Rectal smooth muscle tissue (tissue), 1 donor: ENCODE measurements at regions not wholly inside any gene's neighbourhood (a gene's known extent, or its start where the extent isn't known, plus 50 kb on each side); places are given as distances from the start of the nearest gene placed in this dataset.

Experiments used
- H3K27ac ChIP-seq: one replicate; pipeline ENCODE4 v1.7.0; 2013; ENCODE audit warnings: low read depth, low read length, inconsistent platforms
- H3K27me3 ChIP-seq: one replicate; pipeline ENCODE4 v1.7.0; 2013; ENCODE audit warnings: low read length; ENCODE audit not compliant: control insufficient read depth, insufficient read depth
- H3K36me3 ChIP-seq: one replicate; pipeline ENCODE4 v1.7.0; 2013; ENCODE audit warnings: low read length; ENCODE audit not compliant: control insufficient read depth, insufficient read depth
- H3K4me1 ChIP-seq: one replicate; pipeline ENCODE4 v1.7.0; 2013; ENCODE audit warnings: low read length; ENCODE audit not compliant: control insufficient read depth, insufficient read depth
- H3K4me3 ChIP-seq: one replicate; pipeline ENCODE4 v1.7.0; 2013; ENCODE audit warnings: low read length
- H3K9ac ChIP-seq: one replicate; pipeline ENCODE4 v1.7.0; 2013; ENCODE audit warnings: low read length

DNA sequence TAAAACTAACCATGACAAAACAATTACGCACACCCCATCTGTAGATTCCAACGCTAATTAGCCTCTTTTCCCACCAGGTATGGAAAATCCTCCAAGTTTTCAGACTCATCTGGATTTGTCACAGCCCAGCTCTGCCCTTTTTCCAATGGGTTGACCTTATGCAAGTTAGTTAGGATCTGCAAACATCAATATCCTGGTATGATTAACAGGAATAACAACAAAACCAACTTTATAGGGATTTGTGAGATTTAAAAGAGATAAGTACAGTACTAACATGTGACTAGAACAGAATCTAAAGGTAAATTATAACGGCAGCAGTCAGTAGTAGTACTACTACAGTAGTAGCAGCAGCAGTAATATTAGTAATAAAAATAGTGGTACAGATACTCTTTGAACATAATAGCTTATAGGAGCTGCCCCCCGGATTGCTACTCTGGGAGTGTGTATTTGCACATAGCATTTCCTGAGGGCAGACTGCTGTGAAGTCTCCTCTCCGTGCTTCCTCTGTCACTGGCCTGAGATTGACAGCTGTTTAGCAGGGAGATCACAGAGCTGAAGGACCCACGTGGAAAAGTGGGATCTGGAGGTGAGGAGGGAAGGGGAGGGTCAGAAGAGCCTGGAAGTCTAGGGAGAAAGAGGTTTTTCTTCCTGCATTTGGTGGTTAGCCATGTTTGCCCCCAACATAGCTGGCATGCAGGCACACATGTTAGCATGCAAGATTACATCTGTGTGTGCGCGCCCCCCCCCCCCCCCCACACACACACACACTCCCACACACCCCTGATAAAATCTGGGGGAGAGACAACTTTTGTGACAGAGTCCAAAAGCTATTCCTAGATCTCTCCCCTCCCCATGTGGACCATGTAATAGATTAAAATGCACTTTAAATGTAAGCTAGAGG lies 73.3 kb upstream of the FAM171A1 start:
- H3K4me3 ChIP-seq, result no peak overlapping the region
- H3K36me3 ChIP-seq, result no peaks in the 10 kb centered on the region
- H3K9ac ChIP-seq, result no peak overlapping the region
- no peaks in the 10 kb centered on the region for H3K4me1 ChIP-seq
- no peak overlapping the region for H3K27ac ChIP-seq
- no peaks in the 10 kb centered on the region for H3K27me3 ChIP-seq

DNA sequence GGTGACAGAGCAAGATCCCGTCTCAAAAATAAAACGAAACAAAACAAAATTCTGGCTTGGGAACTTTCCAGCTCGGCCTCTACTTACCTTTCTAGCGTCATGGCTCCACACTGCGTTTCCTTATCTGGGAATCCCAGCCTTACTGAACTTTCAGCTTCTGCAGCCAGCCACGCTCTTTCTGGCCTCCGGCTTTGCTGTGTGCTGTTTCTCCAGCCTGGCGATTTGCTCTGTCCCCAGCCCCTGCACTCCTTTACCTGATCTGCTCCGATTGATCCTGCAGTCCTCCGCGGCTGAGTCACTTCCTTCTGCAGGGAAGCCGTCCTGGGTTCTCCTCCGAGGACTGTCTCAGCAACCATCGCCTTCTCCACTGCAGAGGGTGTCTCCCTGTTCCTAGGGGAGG lies 71.0 kb upstream of the FAM171A1 start:
- Histone ChIP-seq H3K27me3 (no peaks in the 10 kb centered on the region), H3K9ac (no peak overlapping the region), H3K4me3 (no peak overlapping the region), H3K27ac (no peak overlapping the region), H3K36me3 (no peaks in the 10 kb centered on the region), H3K4me1 (no peaks in the 10 kb centered on the region)

DNA sequence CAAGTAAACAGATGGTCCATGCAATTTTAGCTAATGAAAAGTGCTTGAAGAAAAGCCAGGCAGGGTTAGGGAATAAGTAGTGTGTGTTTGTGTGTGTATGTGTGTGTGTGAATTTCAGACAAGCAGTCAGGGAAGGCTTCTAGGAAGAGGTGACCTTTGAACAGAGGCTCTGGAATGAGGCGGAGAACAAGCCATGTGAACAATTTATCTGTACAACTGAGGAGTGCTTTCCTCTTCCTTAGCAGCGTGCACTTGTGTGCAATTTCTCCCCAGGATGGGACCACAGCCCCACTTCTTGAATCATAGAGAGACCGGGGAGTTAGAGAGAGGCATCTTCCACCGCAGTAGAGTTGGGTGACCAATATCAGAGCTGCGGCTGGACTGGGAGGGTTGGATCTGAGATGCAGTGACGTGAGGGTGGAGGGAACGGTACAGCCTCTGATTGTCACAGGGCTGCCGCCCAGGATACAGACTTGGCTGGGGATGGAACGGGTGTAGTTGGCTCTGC lies 69.2 kb upstream of the FAM171A1 start:
- Histone ChIP-seq H3K4me3 (no peak overlapping the region), H3K27ac (no peak overlapping the region), H3K4me1 (no peaks in the 10 kb centered on the region), H3K27me3 (no peaks in the 10 kb centered on the region), H3K9ac (no peak overlapping the region), H3K36me3 (no peaks in the 10 kb centered on the region)

DNA sequence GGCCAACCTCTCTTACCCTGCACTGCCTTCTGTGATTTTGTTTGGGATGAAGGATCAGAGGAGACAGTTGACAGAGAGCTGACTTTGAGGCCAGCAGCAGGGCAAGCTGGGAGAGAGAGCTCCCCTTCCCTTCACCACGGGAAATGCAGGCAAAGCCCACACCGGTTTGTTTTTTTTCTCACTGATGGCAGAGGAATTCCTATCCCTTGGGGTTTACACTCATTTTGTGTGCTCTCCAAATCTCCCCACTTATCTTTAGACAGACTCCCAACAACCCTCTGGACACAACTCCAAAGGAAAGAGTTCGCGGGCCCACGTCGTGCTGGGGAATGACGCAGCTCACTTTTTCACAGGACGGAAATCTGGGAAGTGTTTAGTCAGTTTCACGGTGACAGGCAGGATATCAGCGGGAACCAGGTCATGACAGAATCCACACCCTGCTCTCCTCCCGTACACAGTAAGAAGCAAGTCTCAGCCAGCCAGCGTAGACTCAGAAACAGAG lies 68.3 kb upstream of the FAM171A1 start:
- no peaks in the 10 kb centered on the region for H3K27me3 ChIP-seq
- H3K9ac ChIP-seq, result no peak overlapping the region
- H3K27ac ChIP-seq, result no peak overlapping the region
- no peaks in the 10 kb centered on the region for H3K36me3 ChIP-seq
- peaks cover 3% of the 10 kb centered on the region for H3K4me1 ChIP-seq
- H3K4me3 ChIP-seq, result peak overlapping the region; percentile 44

DNA sequence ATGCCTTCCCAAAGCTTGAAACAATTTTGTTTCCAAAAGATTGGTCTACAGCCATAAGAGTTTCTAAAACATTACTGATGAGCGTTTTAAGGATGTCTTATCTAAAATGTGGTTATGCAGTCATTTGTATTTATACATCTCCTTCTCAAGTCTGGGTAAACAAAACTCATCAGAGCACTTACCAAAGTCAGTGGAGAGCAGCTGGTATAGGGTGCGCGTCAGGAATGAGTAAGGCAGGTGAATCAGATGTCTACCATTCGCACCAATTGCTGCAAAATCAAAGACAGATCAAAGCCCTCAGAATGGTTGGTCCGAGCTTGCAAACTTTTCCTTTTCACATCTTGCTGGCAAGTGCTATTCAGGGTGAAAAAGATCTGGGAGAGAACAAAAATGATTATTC lies 65.6 kb upstream of the FAM171A1 start:
- no peak overlapping the region for H3K27ac ChIP-seq
- no peak overlapping the region for H3K9ac ChIP-seq
- no peaks in the 10 kb centered on the region for H3K27me3 ChIP-seq
- no peak overlapping the region for H3K4me3 ChIP-seq
- H3K36me3 ChIP-seq, result no peaks in the 10 kb centered on the region
- H3K4me1 ChIP-seq, result peaks cover 3% of the 10 kb centered on the region

DNA sequence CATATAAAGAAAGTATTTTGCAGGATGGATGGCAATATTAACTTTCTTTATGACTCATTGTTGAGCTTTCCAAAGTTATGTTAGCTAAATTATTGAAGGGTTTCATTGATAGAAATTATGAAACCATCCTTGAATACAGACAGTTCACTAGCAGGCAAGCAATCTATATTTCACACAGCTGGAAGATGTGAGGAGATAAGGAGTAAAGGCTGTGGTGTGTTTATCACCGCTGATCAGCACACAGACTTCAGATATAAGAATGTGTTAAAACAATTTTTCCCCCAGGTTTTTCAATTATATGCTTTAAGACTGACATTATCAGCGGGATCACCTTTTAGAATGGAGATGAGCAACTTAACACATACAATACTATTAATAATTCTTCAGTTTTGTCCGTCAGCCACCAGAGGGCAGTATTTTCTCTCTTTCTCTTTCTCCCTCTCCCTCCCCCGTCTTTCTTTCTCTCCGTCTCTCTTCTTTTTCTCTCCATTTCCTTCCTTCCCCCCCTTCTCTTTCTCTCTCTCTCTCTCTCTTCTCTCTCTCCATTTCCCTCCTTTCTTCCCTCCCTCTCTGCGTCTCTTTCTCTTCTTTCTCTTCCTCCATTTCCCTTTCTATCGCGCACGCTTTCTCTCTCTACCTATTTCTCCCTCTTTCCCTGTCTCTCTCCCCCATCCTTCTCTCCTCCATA lies 62.9 kb upstream of the FAM171A1 start:
- H3K4me1 ChIP-seq, result peaks cover 3% of the 10 kb centered on the region
- H3K36me3 ChIP-seq, result no peaks in the 10 kb centered on the region
- peak overlapping the region; percentile 49 for H3K4me3 ChIP-seq
- H3K27ac ChIP-seq, result no peak overlapping the region
- no peak overlapping the region for H3K9ac ChIP-seq
- H3K27me3 ChIP-seq, result no peaks in the 10 kb centered on the region

DNA sequence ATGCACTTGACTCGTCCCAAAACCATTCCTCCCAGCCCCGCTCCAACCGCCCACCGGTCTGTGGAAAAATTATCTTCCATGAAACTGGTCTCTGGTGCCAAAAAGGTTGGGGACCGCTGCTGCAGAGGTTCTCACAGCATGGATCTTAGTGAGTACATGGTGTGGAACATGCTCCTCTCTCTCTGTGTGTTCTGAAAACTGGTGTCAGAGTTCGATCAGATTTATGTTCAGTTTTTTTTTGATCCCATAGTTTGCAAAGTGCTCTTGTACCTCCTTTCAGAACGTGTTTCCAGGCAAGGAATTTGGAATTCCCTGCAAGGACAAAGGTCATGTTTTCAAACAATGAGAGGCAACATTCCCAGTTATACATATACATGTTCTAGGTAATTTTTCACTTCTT lies 61.2 kb upstream of the FAM171A1 start:
- Histone ChIP-seq H3K4me3 (no peak overlapping the region), H3K27me3 (no peaks in the 10 kb centered on the region), H3K4me1 (peaks cover 3% of the 10 kb centered on the region), H3K36me3 (no peaks in the 10 kb centered on the region), H3K27ac (no peak overlapping the region), H3K9ac (no peak overlapping the region)

DNA sequence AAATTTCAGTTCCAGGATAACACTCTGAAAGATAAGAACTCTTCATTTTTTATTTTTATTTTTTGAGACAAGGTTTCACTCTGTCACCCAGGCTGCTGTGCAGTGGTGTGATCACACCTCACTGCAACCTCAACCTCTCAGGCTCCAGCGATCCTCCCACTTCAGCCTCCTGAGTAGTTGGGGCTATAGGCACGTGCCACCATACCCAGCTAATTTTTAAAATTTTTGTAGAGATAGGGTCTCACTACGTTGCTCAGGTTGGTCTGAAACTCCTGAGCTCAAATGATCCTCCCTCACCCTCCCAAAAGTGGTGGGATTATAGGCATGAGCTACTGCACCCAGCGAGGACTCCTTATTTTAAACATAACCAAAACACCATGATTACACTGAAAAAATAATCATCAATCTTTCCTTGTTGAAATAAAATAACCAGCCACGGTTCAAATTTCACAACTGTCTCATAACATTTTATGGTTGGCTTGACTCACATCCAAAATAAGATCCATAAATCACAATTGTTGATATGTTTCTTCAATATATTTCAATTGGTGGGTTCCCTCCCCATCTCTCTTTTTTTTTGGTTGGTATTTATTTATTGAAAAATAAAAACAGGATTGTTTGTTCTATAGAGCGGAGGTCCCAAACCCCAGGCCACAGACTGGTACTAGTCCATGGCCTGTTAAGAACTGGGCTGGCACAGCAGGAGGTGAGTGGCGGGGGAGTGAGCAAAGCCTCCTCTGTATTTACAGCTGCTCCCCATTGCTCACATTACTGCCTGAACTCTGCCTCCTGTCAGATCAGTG lies 60.1 kb upstream of the FAM171A1 start:
- Histone ChIP-seq H3K9ac (no peak overlapping the region), H3K27ac (no peak overlapping the region), H3K36me3 (no peaks in the 10 kb centered on the region), H3K4me3 (no peak overlapping the region), H3K4me1 (peaks cover 3% of the 10 kb centered on the region), H3K27me3 (no peaks in the 10 kb centered on the region)

DNA sequence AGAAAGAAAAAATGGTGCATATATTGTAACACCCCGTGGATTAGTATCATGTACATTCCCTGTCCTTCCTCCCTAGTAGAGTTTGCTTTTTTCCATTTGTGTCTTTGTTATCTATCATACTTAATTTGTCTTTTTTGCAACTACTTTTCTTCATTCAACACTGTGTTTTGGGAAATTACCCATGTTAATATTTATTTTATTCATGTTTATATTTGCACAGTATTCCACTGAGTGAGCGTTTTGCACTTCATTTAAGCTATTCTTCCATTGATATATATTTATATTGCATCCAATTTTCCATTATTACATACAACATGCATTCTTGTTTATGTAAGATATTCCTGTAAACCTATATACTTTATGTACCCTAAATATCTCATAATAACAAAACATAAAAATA lies 57.6 kb upstream of the FAM171A1 start:
- no peak overlapping the region for H3K9ac ChIP-seq
- H3K27me3 ChIP-seq, result no peaks in the 10 kb centered on the region
- no peak overlapping the region for H3K27ac ChIP-seq
- H3K36me3 ChIP-seq, result no peaks in the 10 kb centered on the region
- no peaks in the 10 kb centered on the region for H3K4me1 ChIP-seq
- H3K4me3 ChIP-seq, result no peak overlapping the region

DNA sequence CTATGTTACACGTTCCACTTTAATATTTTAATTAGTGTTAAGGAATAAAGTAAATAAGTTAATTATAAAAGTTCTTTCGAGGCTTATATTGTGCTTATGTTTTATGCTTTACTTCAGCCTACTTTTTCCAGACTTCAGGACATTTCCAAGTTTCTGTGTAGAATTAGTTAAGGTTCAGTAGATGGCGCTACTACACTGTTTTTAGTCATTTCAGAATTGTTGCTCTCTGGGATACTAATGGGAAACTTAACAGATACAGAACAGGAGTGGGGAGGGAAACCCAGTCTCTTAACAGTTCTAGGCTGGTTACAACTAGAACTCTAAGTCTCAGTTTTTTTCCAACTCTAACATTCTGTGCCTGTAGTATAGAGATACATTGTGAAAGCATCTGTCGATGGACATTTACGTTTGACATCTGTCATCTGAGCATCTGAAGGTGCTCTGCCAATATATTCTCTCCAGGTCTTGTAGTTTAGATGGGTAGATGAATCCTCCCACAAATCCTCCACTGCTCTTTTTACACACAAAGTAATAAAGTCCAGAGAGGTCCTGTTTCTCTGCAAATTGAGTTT lies 56.8 kb upstream of the FAM171A1 start:
- H3K36me3 ChIP-seq, result no peaks in the 10 kb centered on the region
- no peak overlapping the region for H3K4me3 ChIP-seq
- H3K4me1 ChIP-seq, result no peaks in the 10 kb centered on the region
- no peak overlapping the region for H3K9ac ChIP-seq
- H3K27me3 ChIP-seq, result no peaks in the 10 kb centered on the region
- no peak overlapping the region for H3K27ac ChIP-seq

DNA sequence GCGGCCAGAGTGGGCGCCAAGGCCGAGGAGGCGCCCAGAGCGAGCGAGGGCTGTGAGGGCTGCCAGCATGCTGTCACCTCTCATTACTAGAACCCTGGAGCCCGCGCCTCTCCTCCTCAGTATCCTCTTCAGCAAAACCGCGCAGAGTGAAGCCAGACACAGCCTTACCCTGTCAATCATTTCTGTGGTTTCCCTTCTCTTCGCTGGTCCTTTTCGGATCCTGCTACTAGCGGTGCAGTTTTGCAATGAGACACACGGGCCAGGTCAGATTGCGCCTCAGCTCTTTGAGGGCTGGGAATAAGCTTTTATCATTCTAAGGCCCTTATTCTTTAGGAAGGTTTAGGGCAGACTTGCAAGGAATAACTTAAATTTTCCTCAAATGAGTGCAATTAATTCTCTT lies 55.5 kb upstream of the FAM171A1 start:
- Histone ChIP-seq H3K4me3 (no peak overlapping the region), H3K9ac (no peak overlapping the region), H3K4me1 (no peaks in the 10 kb centered on the region), H3K27me3 (no peaks in the 10 kb centered on the region), H3K36me3 (no peaks in the 10 kb centered on the region), H3K27ac (no peak overlapping the region)

DNA sequence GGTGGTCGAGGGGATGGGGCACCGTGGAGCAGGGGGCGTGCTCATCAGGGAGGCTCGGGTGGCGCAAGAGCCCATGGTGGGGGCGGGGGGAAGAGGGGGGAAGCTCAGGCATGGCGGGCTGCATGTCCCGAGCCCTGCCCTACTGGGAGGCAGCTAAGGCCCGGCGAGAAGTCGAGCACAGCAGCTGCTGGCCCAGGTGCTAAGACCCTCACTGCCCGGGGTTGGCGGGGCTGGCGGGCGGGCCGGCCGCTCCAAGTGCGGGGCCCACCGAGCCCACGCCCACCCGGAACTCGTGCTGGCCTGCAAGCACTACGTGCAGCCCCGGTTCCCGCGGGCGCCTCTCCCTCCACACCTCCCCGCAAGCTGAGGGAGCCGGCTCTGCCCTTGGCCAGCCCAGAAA lies 55.0 kb upstream of the FAM171A1 start:
- H3K27me3 ChIP-seq, result no peaks in the 10 kb centered on the region
- no peak overlapping the region for H3K27ac ChIP-seq
- H3K9ac ChIP-seq, result no peak overlapping the region
- H3K36me3 ChIP-seq, result no peaks in the 10 kb centered on the region
- H3K4me3 ChIP-seq, result no peak overlapping the region
- H3K4me1 ChIP-seq, result no peaks in the 10 kb centered on the region
